ENCODE measurements at regions not wholly inside any gene's neighbourhood (a gene's known extent, or its start where the extent isn't known, plus 50 kb on each side); places are given as distances from the start of the nearest gene placed in this dataset.

DNA sequence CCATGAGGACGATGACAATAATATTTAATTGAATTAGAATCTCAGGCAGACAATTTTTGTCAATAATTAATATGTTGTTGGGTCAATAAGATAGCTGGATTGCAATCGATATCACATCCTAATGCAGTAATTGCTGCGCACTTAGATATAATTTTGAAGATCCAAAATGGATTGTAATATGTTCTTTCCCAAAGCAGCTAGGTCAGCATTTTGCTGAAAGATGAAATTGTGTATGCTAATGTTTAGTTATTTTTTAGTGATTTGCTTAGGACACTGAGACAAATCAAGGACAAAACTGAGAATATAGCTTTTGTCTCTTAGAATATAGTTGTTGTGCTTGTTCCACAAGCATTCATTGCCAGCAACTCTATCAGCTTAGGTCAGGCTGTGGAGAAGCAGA is 389.9 kb downstream of the MTRR start:
- H3K27me3 Mint-ChIP-seq: no peaks in the 10 kb centered on the region
- no peaks in the 10 kb centered on the region for H3K27me3 ChIP-seq (replicated peaks in 1 of 2; ENCODE audit: control insufficient read depth in 2 of 2, extremely low read depth in 1 of 2, insufficient read depth in 2 of 2, low read length in 1 of 2)
- 86% methylated on average over 1 of the region's 3 CpGs for WGBS (ENCODE audit: insufficient coverage)
- ChIA-PET POLR2A (no interaction called here), CTCF (no interaction called here)
- DNase-seq: no peak
- H3K4me3 ChIP-seq (ENCODE audit: control insufficient read depth in 1 of 2, extremely low read depth in 1 of 2, low read length in 1 of 2): no peak overlapping the region
- no peak for ATAC-seq (replicated peaks in 1 of 4)
- no peak overlapping the region for H3K4me3 Mint-ChIP-seq
- no peaks in the 10 kb centered on the region for H3K4me1 ChIP-seq (ENCODE audit: control insufficient read depth in 1 of 2, extremely low read depth in 1 of 2, insufficient read depth in 2 of 2, low read length in 2 of 2)
- H3K27ac ChIP-seq (ENCODE audit: low read length): no peak overlapping the region
- H3K4me1 Mint-ChIP-seq: no peaks in the 10 kb centered on the region
- H3K27ac Mint-ChIP-seq: no peak overlapping the region
- no peaks in the 10 kb centered on the region for H3K36me3 Mint-ChIP-seq
- H3K9me3 Mint-ChIP-seq: peaks cover 0 to 3% (median 0%) of the 10 kb centered on the region in 3 donors
- H3K36me3 ChIP-seq (ENCODE audit: control insufficient read depth in 2 of 2, extremely low read depth in 1 of 2, insufficient read depth in 1 of 2, low read length in 1 of 2): no peaks in the 10 kb centered on the region
- no peaks in the 10 kb centered on the region for H3K9me3 ChIP-seq

DNA sequence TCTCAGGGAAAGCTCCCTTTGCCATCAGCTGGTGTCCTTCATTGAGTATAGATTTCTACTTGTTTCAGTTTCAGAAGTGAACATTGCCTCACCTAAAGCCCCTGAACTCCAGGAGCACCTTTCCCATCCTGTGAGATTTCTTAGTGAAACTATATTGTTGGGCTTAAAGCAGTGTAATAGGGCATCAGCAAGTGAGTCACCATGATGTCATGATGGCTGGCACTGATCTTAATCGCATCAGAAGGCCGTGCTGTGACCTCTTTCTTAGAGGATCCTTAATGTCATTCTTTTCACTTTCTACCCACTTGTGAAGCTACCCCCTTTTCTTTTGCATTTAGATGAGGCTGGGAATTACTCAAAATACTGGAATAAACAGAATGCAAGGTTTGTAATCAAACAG is 401.3 kb downstream of the MTRR start:
- H3K27ac Mint-ChIP-seq: no peak overlapping the region
- Histone ChIP-seq H3K27ac (ENCODE audit: low read length) (no peak overlapping the region), H3K4me3 (ENCODE audit: control insufficient read depth in 1 of 2, extremely low read depth in 1 of 2, low read length in 1 of 2) (no peak overlapping the region), H3K27me3 (replicated peaks in 1 of 2; ENCODE audit: control insufficient read depth in 2 of 2, extremely low read depth in 1 of 2, insufficient read depth in 2 of 2, low read length in 1 of 2) (no peaks in the 10 kb centered on the region), H3K36me3 (ENCODE audit: control insufficient read depth in 2 of 2, extremely low read depth in 1 of 2, insufficient read depth in 1 of 2, low read length in 1 of 2) (no peaks in the 10 kb centered on the region), H3K9me3 (no peaks in the 10 kb centered on the region), H3K4me1 (ENCODE audit: control insufficient read depth in 1 of 2, extremely low read depth in 1 of 2, insufficient read depth in 2 of 2, low read length in 2 of 2) (no peaks in the 10 kb centered on the region)
- ChIA-PET CTCF (no interaction called here), POLR2A (no interaction called here)
- no CpG with 5 or more reads among the region's 2 CpGs for WGBS (ENCODE audit: insufficient coverage)
- H3K4me3 Mint-ChIP-seq: no peak overlapping the region
- ATAC-seq (replicated peaks in 1 of 4) (no peak), DNase-seq (no peak)
- no peaks in the 10 kb centered on the region for H3K4me1 Mint-ChIP-seq
- H3K9me3 Mint-ChIP-seq: peaks cover 15 to 21% (median 19%) of the 10 kb centered on the region in 3 donors
- no peaks in the 10 kb centered on the region for H3K27me3 Mint-ChIP-seq
- H3K36me3 Mint-ChIP-seq: no peaks in the 10 kb centered on the region

DNA sequence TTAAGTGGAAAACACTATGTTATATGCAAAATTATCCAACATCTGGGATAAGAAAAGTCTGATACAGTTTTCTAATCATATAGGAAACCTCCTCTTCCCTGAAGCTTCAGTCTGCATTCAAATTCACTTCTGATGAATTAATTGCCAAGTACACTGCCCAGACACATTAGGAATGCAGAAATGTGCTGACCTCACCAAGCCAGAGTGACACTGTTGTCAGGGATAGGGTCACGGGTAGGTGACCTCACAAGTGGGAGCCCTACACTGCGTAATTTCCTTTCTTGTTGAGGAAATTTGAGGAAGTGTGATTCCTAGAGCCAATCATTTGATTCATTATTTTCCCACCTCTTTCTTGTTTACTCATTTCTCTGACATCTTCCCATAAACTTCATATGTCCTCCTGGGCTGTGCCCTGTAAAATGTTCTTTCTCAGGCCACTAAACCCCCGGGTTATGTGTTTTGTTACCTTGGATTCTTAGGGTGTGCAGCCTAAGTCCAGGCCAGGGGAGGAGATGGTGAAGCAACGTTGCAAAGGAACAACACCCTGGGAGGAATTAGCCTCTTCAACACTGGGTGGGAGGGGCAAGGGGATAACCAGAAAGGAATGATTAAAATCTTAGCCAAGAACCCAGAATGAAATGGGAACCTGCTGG is 411.9 kb downstream of the MTRR start:
- DNase-seq (no peak), ATAC-seq (replicated peaks in 1 of 4) (no peak)
- Mint-ChIP-seq H3K9me3 (peaks cover 4 to 17% (median 6%) of the 10 kb centered on the region in 3 donors), H3K36me3 (no peaks in the 10 kb centered on the region), H3K27me3 (no peaks in the 10 kb centered on the region), H3K4me1 (no peaks in the 10 kb centered on the region), H3K4me3 (no peak overlapping the region), H3K27ac (no peak overlapping the region)
- Histone ChIP-seq H3K27me3 (replicated peaks in 1 of 2; ENCODE audit: control insufficient read depth in 2 of 2, extremely low read depth in 1 of 2, insufficient read depth in 2 of 2, low read length in 1 of 2) (no peaks in the 10 kb centered on the region), H3K9me3 (no peaks in the 10 kb centered on the region), H3K27ac (ENCODE audit: low read length) (no peak overlapping the region), H3K4me3 (ENCODE audit: control insufficient read depth in 1 of 2, extremely low read depth in 1 of 2, low read length in 1 of 2) (no peak overlapping the region), H3K36me3 (ENCODE audit: control insufficient read depth in 2 of 2, extremely low read depth in 1 of 2, insufficient read depth in 1 of 2, low read length in 1 of 2) (no peaks in the 10 kb centered on the region), H3K4me1 (ENCODE audit: control insufficient read depth in 1 of 2, extremely low read depth in 1 of 2, insufficient read depth in 2 of 2, low read length in 2 of 2) (no peaks in the 10 kb centered on the region)
- no CpG with 5 or more reads among the region's 4 CpGs for WGBS (ENCODE audit: insufficient coverage)
- ChIA-PET CTCF (no interaction called here), POLR2A (no interaction called here)

DNA sequence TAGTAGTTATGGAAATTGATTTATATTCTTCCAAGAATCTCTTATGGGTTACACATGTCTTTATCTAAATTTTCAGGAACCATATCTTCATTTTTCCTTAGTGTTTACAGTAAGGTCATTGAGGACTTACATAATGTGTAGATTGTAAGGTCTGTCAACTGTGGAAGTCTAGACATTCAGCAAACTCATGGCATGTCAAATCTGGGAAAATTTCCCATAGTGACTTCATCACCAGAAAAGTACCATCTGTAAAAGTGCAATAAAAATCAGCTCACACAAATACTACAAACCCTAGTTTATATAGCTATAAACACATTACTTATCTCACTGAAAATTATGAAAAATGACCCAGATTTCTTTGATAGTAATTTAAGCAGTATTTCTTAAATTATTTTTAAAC is 419.4 kb downstream of the MTRR start:
- no peak overlapping the region for H3K27ac Mint-ChIP-seq
- peaks cover 0 to 16% (median 9%) of the 10 kb centered on the region in 3 donors for H3K9me3 Mint-ChIP-seq
- Histone ChIP-seq H3K27ac (ENCODE audit: low read length) (no peak overlapping the region), H3K36me3 (ENCODE audit: control insufficient read depth in 2 of 2, extremely low read depth in 1 of 2, insufficient read depth in 1 of 2, low read length in 1 of 2) (no peaks in the 10 kb centered on the region), H3K4me1 (ENCODE audit: control insufficient read depth in 1 of 2, extremely low read depth in 1 of 2, insufficient read depth in 2 of 2, low read length in 2 of 2) (no peaks in the 10 kb centered on the region), H3K9me3 (no peaks in the 10 kb centered on the region), H3K27me3 (replicated peaks in 1 of 2; ENCODE audit: control insufficient read depth in 2 of 2, extremely low read depth in 1 of 2, insufficient read depth in 2 of 2, low read length in 1 of 2) (no peaks in the 10 kb centered on the region), H3K4me3 (ENCODE audit: control insufficient read depth in 1 of 2, extremely low read depth in 1 of 2, low read length in 1 of 2) (no peak overlapping the region)
- H3K4me1 Mint-ChIP-seq: no peaks in the 10 kb centered on the region
- no peak overlapping the region for H3K4me3 Mint-ChIP-seq
- ATAC-seq (replicated peaks in 1 of 4): no peak
- ChIA-PET CTCF (no interaction called here), POLR2A (no interaction called here)
- no peaks in the 10 kb centered on the region for H3K27me3 Mint-ChIP-seq
- no peak for DNase-seq
- no peaks in the 10 kb centered on the region for H3K36me3 Mint-ChIP-seq

DNA sequence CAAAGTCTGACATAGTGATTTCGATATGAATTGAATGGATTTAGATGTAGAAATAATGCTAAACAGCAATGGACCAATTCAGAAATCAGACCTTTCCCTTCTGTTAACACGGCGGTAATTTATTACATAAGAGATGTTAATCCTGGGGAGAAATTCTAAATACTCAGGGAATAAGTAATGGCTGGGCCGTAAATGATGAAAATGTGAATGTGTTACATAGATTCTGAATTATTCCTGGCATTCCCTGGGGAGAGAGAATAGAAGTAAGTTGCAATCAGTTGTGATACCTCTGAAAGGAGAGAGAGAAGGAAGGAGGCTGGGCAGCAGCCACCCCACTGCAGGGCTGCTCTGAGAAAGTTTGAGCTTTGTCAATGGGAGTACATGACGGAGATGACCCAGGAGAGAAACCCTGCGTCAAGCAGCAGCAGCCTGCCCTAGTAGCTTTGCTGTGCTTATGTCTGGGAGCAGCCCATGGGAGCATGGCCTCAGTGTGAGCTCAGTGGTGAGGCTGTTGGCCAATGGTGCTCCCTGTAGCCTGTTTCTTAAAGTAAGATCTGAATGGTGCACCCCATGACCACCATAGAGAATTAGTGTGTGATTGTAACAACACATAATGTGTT is 420.1 kb downstream of the MTRR start:
- no peak overlapping the region for H3K4me3 Mint-ChIP-seq
- POLR2A ChIA-PET: no interaction called here
- WGBS (ENCODE audit: insufficient coverage): 85% methylated on average over 3 of the region's 6 CpGs
- H3K27me3 ChIP-seq (replicated peaks in 1 of 2; ENCODE audit: control insufficient read depth in 2 of 2, extremely low read depth in 1 of 2, insufficient read depth in 2 of 2, low read length in 1 of 2): no peaks in the 10 kb centered on the region
- no peak overlapping the region for H3K27ac ChIP-seq (ENCODE audit: low read length)
- H3K4me3 ChIP-seq (ENCODE audit: control insufficient read depth in 1 of 2, extremely low read depth in 1 of 2, low read length in 1 of 2): no peak overlapping the region
- H3K4me1 ChIP-seq (ENCODE audit: control insufficient read depth in 1 of 2, extremely low read depth in 1 of 2, insufficient read depth in 2 of 2, low read length in 2 of 2): no peaks in the 10 kb centered on the region
- no peak overlapping the region for H3K27ac Mint-ChIP-seq
- no peaks in the 10 kb centered on the region for H3K36me3 Mint-ChIP-seq
- DNase-seq (no peak), ATAC-seq (replicated peaks in 1 of 4) (no peak)
- peaks cover 0 to 16% (median 13%) of the 10 kb centered on the region in 3 donors for H3K9me3 Mint-ChIP-seq
- H3K9me3 ChIP-seq: no peaks in the 10 kb centered on the region
- H3K27me3 Mint-ChIP-seq: no peaks in the 10 kb centered on the region
- H3K4me1 Mint-ChIP-seq: no peaks in the 10 kb centered on the region
- CTCF ChIA-PET: no interaction called here
- H3K36me3 ChIP-seq (ENCODE audit: control insufficient read depth in 2 of 2, extremely low read depth in 1 of 2, insufficient read depth in 1 of 2, low read length in 1 of 2): no peaks in the 10 kb centered on the region

DNA sequence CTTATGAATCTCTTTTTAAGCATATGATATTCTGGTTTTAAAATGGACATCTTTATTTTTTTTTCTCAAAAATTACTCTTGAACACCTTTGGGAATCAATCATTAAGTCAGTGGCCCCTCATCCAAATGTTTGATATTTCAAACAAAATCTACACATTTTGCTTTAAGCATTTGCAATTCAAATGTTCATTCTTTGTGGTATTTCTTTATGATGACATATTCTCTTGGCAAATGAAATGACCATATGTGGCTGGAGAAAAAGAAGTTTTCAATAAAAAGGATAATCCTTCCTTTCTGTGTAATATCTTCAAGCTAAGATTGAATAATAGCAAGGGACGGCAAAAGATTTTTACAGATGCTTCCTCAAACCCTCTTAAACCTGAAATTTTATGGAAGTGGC is 420.8 kb downstream of the MTRR start:
- H3K4me1 ChIP-seq (ENCODE audit: control insufficient read depth in 1 of 2, extremely low read depth in 1 of 2, insufficient read depth in 2 of 2, low read length in 2 of 2): no peaks in the 10 kb centered on the region
- H3K36me3 Mint-ChIP-seq: no peaks in the 10 kb centered on the region
- no peaks in the 10 kb centered on the region for H3K4me1 Mint-ChIP-seq
- no CpG with 5 or more reads among the region's 1 CpG for WGBS (ENCODE audit: insufficient coverage)
- H3K27ac ChIP-seq (ENCODE audit: low read length): no peak overlapping the region
- no peak for ATAC-seq (replicated peaks in 1 of 4)
- H3K9me3 ChIP-seq: no peaks in the 10 kb centered on the region
- H3K27me3 ChIP-seq (replicated peaks in 1 of 2; ENCODE audit: control insufficient read depth in 2 of 2, extremely low read depth in 1 of 2, insufficient read depth in 2 of 2, low read length in 1 of 2): no peaks in the 10 kb centered on the region
- H3K4me3 ChIP-seq (ENCODE audit: control insufficient read depth in 1 of 2, extremely low read depth in 1 of 2, low read length in 1 of 2): no peak overlapping the region
- no peak overlapping the region for H3K27ac Mint-ChIP-seq
- DNase-seq: no peak
- ChIA-PET CTCF (no interaction called here), POLR2A (no interaction called here)
- no peaks in the 10 kb centered on the region for H3K27me3 Mint-ChIP-seq
- H3K9me3 Mint-ChIP-seq: peaks cover 0 to 15% (median 12%) of the 10 kb centered on the region in 3 donors
- no peaks in the 10 kb centered on the region for H3K36me3 ChIP-seq (ENCODE audit: control insufficient read depth in 2 of 2, extremely low read depth in 1 of 2, insufficient read depth in 1 of 2, low read length in 1 of 2)
- H3K4me3 Mint-ChIP-seq: no peak overlapping the region

DNA sequence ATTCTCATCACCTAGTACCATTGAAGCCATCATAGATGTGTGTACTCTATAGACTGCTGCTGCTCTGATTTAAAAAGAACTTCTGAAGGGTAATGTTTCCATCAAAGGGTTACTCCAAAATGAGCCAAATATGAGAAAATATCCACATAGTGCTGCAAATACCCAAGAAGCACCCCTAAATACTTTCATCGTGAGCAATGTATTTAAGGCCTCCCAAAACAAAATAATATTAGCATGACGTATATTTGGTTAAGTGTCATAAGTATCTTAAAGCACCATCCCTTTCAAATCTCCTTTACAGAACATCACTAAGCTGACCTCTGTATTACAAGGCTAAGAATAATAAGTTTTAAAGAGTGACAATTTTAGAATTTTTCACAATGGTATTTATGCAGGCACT is 421.8 kb downstream of the MTRR start:
- Histone ChIP-seq H3K9me3 (no peaks in the 10 kb centered on the region), H3K4me3 (ENCODE audit: control insufficient read depth in 1 of 2, extremely low read depth in 1 of 2, low read length in 1 of 2) (no peak overlapping the region), H3K27ac (ENCODE audit: low read length) (no peak overlapping the region), H3K27me3 (replicated peaks in 1 of 2; ENCODE audit: control insufficient read depth in 2 of 2, extremely low read depth in 1 of 2, insufficient read depth in 2 of 2, low read length in 1 of 2) (no peaks in the 10 kb centered on the region), H3K4me1 (ENCODE audit: control insufficient read depth in 1 of 2, extremely low read depth in 1 of 2, insufficient read depth in 2 of 2, low read length in 2 of 2) (no peaks in the 10 kb centered on the region), H3K36me3 (ENCODE audit: control insufficient read depth in 2 of 2, extremely low read depth in 1 of 2, insufficient read depth in 1 of 2, low read length in 1 of 2) (no peaks in the 10 kb centered on the region)
- no CpG with 5 or more reads among the region's 2 CpGs for WGBS (ENCODE audit: insufficient coverage)
- ATAC-seq (replicated peaks in 1 of 4): no peak
- no peaks in the 10 kb centered on the region for H3K4me1 Mint-ChIP-seq
- H3K27me3 Mint-ChIP-seq: no peaks in the 10 kb centered on the region
- POLR2A ChIA-PET: no interaction called here
- no peak overlapping the region for H3K27ac Mint-ChIP-seq
- peaks cover 4 to 15% (median 10%) of the 10 kb centered on the region in 3 donors for H3K9me3 Mint-ChIP-seq
- CTCF ChIA-PET: no interaction called here
- no peaks in the 10 kb centered on the region for H3K36me3 Mint-ChIP-seq
- no peak for DNase-seq
- H3K4me3 Mint-ChIP-seq: no peak overlapping the region
